GM18909 (cell line): ENCODE measurements at regions not wholly inside any gene's neighbourhood (a gene's known extent, or its start where the extent isn't known, plus 50 kb on each side); places are given as distances from the start of the nearest gene placed in this dataset.
"Not testable (repeated sequence)": the region's sequence is repeated elsewhere in the genome, so short reads cannot be mapped to it uniquely, and the experiment has no call there.

Source experiments
- ATAC-seq: cut with Tn5 transposase; IDR thresholded peaks from one replicate; pipeline ENCODE4 v1.9.1; 2021; ENCODE audit warnings: mild to moderate bottlenecking; ENCODE audit not compliant: unreplicated experiment, poor library complexity

GRCh38 chr10:4162571-4163286, 377.7 kb upstream of the KLF6 start:
- no peak for ATAC-seq

- no peak for ATAC-seq
These were observed 374.2 kb upstream of the KLF6 start for GRCh38 chr10:4159173-4159572.

GRCh38 chr10:4154191-4154715, 369.2 kb upstream of the KLF6 start:
- ATAC-seq, result no peak

- ATAC-seq, result no peak
These were observed 366.5 kb upstream of the KLF6 start for GRCh38 chr10:4151466-4151865.

- no peak for ATAC-seq
These were observed 365.7 kb upstream of the KLF6 start for GRCh38 chr10:4150676-4151075.

GRCh38 chr10:4149460-4149859, 364.5 kb upstream of the KLF6 start:
- not testable (repeated sequence) for ATAC-seq

GRCh38 chr10:4147245-4147644, 362.2 kb upstream of the KLF6 start:
- ATAC-seq, result no peak

- ATAC-seq, result no peak
These were observed 359.8 kb upstream of the KLF6 start for GRCh38 chr10:4144817-4145216.

GRCh38 chr10:4141471-4141870, 356.5 kb upstream of the KLF6 start:
- ATAC-seq, result no peak

- ATAC-seq, result no peak
These were observed 353.2 kb upstream of the KLF6 start for GRCh38 chr10:4138146-4138721.

- no peak for ATAC-seq
These were observed 352.3 kb upstream of the KLF6 start for GRCh38 chr10:4137299-4137698.

GRCh38 chr10:4136121-4136520, 351.1 kb upstream of the KLF6 start:
- ATAC-seq, result peak; percentile 86

GRCh38 chr10:4132216-4132556, 347.2 kb upstream of the KLF6 start:
- ATAC-seq, result no peak

- ATAC-seq, result peak; percentile 62
These were observed 346.6 kb upstream of the KLF6 start for GRCh38 chr10:4131407-4132215.

- no peak for ATAC-seq
These were observed 345.7 kb upstream of the KLF6 start for GRCh38 chr10:4130685-4131084.

- no peak for ATAC-seq
These were observed 345.0 kb upstream of the KLF6 start for GRCh38 chr10:4129866-4130477.

- peak; percentile 72 for ATAC-seq
These were observed 342.7 kb upstream of the KLF6 start for GRCh38 chr10:4127518-4128315.

GRCh38 chr10:4125776-4126175, 340.8 kb upstream of the KLF6 start:
- ATAC-seq, result no peak

- ATAC-seq, result peak; percentile 73
These were observed 336.7 kb upstream of the KLF6 start for GRCh38 chr10:4121502-4122380.
